ENCODE measurements at regions not wholly inside any gene's neighbourhood (a gene's known extent, or its start where the extent isn't known, plus 50 kb on each side); places are given as distances from the start of the nearest gene placed in this dataset.

GRCh38 chr4:137069473-137069872 lies 462.8 kb downstream of the PCDH18 start:
- no peak for DNase-seq (ENCODE audit: low read depth in 3 of 3)

DNA sequence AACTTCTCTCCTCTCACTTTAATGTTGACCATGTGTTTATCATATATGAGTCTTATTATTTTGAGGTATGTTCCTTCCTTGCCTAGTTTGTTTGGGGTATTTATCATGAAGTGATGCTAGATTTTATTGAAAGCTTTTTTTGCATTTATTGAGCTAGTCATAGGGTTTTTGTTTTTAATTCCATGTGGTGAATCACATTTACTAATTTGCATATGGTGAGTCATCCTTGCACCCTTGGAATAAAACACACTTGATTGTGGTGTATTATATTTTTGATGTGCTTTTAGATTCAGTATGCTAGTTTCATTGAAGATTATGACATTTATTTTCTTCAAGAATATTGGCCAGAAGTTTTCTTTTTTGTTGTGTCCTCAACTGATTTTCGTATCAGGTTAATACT lies 464.6 kb downstream of the PCDH18 start:
- DNase-seq (ENCODE audit: low read depth in 3 of 3), result no peak

DNA sequence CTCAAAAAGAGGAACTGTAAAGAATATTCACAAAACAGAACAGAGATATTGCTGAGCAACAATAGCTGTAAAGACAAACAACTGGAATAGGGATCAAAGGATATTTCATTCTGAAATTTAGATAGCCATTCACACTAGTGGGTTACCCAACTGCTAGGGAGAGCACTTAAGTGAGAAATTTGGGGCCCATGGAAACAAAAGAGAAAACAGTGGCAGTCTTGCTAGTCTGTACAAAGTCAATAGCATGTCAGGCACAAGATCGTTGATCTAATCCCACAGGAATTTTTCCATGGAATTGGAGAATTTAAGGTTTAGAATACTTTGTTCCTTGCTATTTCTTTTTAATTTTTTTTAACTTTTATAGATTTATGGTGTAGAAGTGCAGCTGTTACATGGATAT lies 467.0 kb downstream of the PCDH18 start:
- no peak for DNase-seq (ENCODE audit: low read depth in 3 of 3)

- DNase-seq (ENCODE audit: low read depth in 3 of 3), result no peak
Measured at GRCh38 chr4:137063961-137064360, 468.3 kb downstream of the PCDH18 start.

DNA sequence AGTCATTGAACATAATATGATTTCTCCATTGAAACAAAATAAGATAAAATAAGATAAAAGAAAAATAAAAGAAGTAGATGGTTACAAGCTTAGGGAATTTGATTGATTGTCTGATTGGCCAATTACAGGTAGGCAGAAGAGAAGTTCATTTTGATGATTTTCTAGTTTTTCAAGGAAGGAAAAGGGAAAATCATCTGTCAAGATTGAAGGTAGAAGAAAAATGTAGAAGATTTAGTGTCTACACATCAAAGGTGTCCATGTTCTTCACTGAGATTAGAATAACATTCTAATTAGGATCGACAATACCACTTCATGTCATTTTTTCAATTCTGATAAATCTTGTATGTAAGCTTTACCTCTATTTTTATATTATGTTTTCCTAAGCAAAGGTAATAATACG lies 489.1 kb downstream of the PCDH18 start:
- no peak for DNase-seq (ENCODE audit: low read depth in 3 of 3)

- no peak for DNase-seq (ENCODE audit: low read depth in 3 of 3)
Measured at GRCh38 chr4:137039370-137039769, 492.9 kb downstream of the PCDH18 start.

DNA sequence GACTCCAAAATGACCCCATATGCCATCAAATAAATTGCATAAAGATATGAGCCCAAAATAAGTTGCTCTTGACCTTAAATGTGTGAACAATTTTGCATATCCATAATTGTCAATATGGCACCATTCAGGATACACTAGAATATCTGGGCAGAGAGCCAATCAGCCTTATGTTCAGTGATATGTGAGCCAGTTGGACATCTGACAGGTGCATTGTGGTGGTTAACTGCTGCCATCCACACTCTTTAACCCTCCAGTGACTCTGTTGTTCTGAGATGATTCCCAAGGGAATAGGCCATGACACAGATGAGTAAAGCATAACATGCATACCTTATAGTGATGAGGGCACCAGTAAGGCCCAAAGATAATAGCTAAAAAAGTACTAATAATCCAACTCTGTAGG lies 500.1 kb downstream of the PCDH18 start:
- no peak for DNase-seq (ENCODE audit: low read depth in 3 of 3)

- DNase-seq (ENCODE audit: low read depth in 3 of 3), result no peak
Measured at GRCh38 chr4:137029026-137029425, 503.3 kb downstream of the PCDH18 start.

DNA sequence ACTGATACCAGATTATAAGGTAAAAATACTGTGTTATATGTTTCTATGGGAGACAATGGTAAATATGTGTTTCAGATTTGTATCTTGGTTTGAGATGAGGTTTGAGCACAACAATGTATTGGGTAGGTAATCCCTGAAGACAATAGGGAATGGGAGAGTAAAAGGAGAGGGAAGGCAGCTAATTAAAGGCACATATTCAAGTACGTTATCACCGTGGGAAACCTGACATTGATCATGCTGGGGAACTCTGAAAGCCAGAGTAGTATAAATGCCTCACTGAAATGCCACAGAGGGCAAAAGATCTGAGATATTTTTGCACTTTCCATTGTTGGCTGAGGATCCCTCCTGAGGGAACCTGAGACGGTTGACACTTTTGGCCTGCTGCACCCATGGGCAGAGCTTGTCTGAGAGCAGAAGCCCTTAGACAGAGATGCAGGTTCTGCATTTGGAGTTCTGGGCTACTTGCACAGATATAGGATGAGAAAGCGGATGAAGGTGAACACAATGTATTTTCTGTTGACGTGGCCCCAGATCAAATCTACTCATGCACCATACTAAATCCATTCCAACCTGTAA lies 506.7 kb downstream of the PCDH18 start:
- no peak for DNase-seq (ENCODE audit: low read depth in 3 of 3)

DNA sequence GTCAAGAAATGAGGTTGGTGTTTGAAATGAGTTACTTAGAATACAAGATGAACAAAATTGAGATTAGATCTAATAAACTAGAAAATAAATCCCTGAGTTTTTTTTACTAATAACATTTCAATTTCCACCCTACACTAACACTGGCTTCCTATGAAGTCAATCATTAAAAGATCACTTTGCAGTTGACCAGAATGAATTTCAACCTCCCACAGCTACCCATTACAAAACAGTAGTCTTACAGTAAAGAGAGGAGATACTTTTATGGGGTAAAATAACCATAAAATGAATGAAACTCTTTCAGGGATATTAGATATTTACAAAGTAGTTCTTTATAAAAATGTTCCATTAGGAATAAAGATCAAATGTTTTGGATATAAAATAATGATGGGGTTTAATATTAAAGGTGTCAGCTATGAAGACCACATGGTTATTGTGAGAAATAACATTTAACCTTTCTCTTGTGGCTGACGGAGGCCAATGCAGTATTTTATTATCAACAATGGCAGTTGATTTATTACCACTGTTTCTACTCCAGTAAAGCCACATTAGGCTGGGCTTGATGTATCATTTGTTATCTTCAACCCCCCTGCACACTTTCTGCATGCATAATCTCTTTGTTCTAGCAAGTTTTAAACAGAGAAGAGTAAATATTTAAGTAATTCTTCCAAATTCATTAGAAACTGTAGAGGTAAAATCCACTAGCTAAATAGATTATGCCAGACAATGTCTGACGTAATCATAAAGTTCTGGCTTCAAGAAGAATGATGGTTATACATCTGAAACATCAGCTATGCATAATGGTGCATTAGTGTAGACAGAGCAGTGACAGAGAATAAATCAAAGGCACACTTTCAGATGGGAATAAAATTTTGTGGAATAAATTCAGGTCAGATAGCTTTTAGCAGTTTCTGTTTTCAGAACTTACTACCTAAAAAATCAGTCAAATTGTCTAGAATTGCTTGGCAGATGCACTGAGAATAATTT lies 516.6 kb downstream of the PCDH18 start:
- DNase-seq (ENCODE audit: low read depth in 3 of 3), result no peak

DNA sequence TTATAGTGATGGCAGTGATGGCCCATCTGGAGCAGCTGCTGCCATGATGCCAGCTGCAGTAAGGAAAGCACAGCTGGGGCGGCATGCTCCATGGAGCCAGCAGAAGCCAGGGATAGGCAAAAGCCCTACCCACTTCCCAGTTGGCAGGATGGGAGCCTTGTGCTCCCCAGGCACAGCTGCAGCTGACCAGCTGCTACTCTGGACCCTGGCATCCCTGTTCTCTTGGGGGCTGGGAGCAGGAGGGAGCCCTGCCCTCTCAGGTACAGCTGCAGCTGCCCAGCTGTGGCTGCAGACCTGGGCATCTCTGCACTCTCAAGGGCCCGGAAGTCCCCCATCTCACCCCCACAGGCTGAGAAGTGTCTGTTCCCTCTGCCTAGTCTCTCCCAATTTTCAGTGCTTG lies 531.9 kb downstream of the PCDH18 start:
- DNase-seq (ENCODE audit: low read depth in 3 of 3), result no peak

DNA sequence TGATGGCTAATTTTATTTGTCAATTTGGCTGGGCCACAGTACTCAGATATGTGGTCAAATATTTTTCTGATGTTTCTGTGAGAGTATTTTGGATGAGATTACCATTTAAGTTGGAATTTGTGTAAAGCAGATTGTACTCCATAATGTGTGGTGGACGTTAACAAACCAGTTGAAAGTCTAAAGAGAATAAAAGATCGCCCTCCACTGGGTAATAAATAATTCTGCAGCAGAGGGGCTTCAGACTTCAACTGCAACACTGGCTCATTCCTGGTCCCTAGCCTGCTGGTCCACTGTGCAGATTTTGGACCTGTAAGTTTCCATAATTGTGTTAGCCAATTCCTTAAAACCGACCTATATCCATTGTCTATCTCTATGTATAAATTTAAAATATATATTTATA lies 540.3 kb downstream of the PCDH18 start:
- DNase-seq (ENCODE audit: low read depth in 3 of 3), result no peak

- no peak for DNase-seq (ENCODE audit: low read depth in 3 of 3)
Measured at GRCh38 chr4:136985683-136986082, 546.6 kb downstream of the PCDH18 start.

- DNase-seq (ENCODE audit: low read depth in 3 of 3), result no peak
Measured at GRCh38 chr4:136967069-136967468, 565.2 kb downstream of the PCDH18 start.

GRCh38 chr4:136965478-136965877 lies 566.8 kb downstream of the PCDH18 start:
- DNase-seq (ENCODE audit: low read depth in 3 of 3), result no peak

GRCh38 chr4:136962868-136963267 lies 569.4 kb downstream of the PCDH18 start:
- no peak for DNase-seq (ENCODE audit: low read depth in 3 of 3)

DNA sequence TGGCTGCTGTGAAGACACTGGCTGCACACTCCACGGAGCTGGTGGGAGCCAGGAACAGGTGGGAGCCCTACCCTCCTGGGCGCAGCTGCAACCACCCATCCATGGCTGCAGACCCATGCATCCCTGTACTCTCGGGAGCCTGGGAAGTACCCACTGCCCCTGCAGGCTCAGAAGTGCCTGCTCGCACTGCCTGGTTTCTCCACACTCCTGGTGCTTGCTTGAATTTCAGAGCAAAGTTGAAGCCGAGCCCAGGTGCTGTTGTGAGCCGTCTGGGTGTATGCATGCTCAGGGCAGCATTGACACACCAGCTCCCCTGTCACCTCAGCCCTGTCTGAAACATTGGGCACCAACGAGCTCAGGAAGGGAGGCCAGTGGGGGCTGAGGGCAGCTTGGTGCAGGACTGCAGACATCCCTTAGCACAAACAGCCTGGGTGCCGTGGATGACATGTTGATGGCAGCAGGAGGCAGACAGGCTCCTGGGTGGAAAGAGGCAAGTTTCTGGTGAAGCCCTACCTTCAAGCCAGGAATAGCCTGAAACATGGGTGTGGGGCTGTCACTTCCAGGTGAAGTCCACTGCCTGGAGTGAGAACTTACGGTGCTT lies 585.9 kb downstream of the PCDH18 start:
- no peak for DNase-seq (ENCODE audit: low read depth in 3 of 3)

DNA sequence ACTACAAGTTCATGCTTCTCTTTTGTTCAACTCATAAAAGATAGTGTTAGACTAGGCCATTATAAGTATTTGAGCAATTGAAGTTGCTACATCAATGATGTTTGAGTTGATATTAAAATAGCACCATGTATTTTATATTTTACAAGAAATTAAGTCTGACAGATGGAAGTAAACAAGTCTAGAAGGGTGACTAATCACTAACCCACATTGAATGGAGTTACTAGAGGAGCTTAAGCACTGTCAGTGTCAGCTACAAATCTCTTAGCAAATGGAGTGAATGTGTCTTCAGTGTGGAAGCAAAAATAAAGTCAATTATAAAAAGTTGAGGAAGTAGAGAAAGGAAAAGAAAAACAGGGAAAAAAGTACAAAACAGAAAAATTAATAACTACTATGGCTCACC lies 592.5 kb downstream of the PCDH18 start:
- no peak for DNase-seq (ENCODE audit: low read depth in 3 of 3)

DNA sequence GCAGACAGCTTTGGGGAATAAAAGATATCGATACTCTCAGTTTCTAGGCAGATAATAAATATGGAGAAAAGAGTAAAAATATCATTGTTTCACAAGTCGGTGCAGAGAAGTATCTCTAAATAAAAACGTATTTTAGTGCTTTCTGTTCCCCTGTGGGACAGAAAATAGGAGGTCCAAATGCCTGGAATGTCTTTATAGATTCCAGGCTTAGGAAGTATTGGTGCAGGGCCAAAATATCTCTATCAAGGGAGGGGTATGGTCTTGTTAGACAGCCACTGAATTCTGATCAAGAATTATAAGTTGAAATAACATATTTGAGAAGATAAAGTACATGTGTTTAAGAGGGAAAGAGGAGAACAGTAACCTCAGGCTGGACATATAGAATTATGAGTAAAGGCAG lies 596.4 kb downstream of the PCDH18 start:
- no peak for DNase-seq (ENCODE audit: low read depth in 3 of 3)

GRCh38 chr4:136935305-136935704 lies 597.0 kb downstream of the PCDH18 start:
- DNase-seq (ENCODE audit: low read depth in 3 of 3), result no peak

DNA sequence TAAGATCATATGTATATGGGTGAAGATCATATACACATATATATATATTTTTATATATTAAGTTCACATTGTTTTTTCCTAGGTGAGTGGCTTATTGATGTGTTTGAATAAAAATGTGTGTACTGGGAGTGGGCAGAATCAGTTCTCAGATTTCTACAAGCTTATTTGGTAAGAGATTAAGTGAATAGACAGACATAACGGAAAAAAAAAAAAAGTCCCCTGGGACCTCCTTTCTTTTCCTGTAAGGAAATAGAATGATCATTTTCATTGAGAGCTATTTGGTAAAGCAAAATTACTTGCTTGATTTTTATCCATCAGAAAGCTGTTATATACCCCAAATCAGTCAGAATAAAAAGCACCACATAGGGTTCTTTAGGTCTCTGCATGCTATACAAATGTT lies 597.7 kb downstream of the PCDH18 start:
- DNase-seq (ENCODE audit: low read depth in 3 of 3), result no peak

DNA sequence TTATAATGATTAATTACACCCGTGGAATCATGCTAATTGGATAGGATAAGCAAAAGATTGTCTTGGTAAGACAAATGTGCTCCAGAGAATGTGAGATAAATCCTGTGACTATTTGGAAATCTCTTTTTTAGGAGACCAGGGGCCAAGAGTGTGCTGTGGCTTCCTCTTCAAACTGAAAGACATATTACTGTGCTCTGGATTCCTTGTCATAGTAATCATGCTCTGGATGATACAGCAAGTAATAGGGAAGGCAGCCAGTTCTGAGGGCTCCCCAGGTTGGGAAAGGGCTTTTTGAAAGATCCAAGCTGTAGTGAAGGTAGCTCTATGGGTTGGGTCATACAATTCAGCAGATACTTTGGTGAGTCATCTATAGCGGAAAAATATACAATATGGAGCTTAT lies 600.5 kb downstream of the PCDH18 start:
- no peak for DNase-seq (ENCODE audit: low read depth in 3 of 3)

DNA sequence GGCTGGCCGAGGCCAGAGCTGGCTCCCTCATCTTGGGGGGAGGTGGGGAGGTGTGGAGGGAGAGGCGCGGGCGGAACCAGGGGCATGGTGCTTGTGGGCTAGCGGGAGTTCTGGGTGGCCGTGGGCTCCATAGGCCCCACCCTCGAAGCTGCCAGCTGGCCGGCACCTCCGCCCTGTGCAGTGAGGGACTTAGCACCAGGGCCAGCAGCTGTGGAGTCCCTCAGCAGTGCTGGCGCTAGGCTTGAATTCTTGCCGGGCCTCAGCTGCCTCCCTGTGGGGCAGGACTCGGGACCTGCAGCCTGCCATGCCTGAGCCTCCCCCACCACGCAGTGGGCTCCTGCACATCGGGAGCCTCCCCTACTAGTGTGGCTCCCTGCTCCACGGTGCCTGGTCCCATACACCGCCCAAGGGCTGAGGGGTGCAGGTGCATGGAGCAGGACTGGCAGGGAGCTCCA lies 603.3 kb downstream of the PCDH18 start:
- DNase-seq (ENCODE audit: low read depth in 3 of 3), result no peak
